ENCODE measurements at regions not wholly inside any gene's neighbourhood (a gene's known extent, or its start where the extent isn't known, plus 50 kb on each side); places are given as distances from the start of the nearest gene placed in this dataset.

GRCh38 chr11:70595452-70595851 lies 197.1 kb downstream of the CTTN start:
- Histone ChIP-seq H3K27me3 (ENCODE audit: insufficient read depth) (no peaks in the 10 kb centered on the region), H4K20me1 (replicated peaks; ENCODE audit: insufficient read depth) (peaks cover 9% of the 10 kb centered on the region; the same call in 1 of the 2 replicates), H3K4me1 (ENCODE audit: insufficient read depth) (no peaks in the 10 kb centered on the region), H3K4me2 (no peak overlapping the region), H3K4me3 (no peak overlapping the region), H3K9me2 (ENCODE audit: insufficient read depth) (no peaks in the 10 kb centered on the region), H3K36me3 (ENCODE audit: insufficient read depth) (no peaks in the 10 kb centered on the region), H3K27ac (ENCODE audit: low read depth) (no peak overlapping the region), H2AFZ (no peak overlapping the region), H3K79me2 (replicated peaks; ENCODE audit: insufficient read depth) (peaks cover 5% of the 10 kb centered on the region; the same call in 1 of the 2 replicates), H3F3A (replicated peaks; ENCODE audit: low read depth) (no peaks in the 10 kb centered on the region)
- ATAC-seq (peak; percentile 20; the same call in 2 of the 3 replicates), DNase-seq (ENCODE audit: low spot score) (no peak)
- no peak overlapping the region for H3K4me3 Mint-ChIP-seq
- H3K27ac Mint-ChIP-seq: peak overlapping the region; percentile 75; the same call in 1 of the 2 replicates
- H3K36me3 Mint-ChIP-seq (ENCODE audit: low read depth): 0 out of 3 replicates have a peak, but pooled peaks cover 4% of the 10 kb centered on the region
- peaks cover 18% of the 10 kb centered on the region for H3K4me1 Mint-ChIP-seq
- peaks cover 11% of the 10 kb centered on the region for H3K27me3 Mint-ChIP-seq (ENCODE audit: insufficient read depth, low read depth, poor library complexity)
- H3K9me3 Mint-ChIP-seq: no peaks in the 10 kb centered on the region
- TF ChIP-seq EZH2 (IDR thresholded peaks at IDR 0.05; ENCODE audit: low read depth, unreplicated experiment) (no peak), EZH2phosphoT487 (IDR thresholded peaks at IDR 0.05; ENCODE audit: unreplicated experiment) (no peak), ETS1 (IDR thresholded peaks at IDR 0.05) (no peak)

GRCh38 chr11:70596091-70596490 lies 197.8 kb downstream of the CTTN start:
- peak; percentile 38 for ATAC-seq
- Histone ChIP-seq H3F3A (replicated peaks; ENCODE audit: low read depth) (no peaks in the 10 kb centered on the region), H3K4me2 (no peak overlapping the region), H3K79me2 (replicated peaks; ENCODE audit: insufficient read depth) (peaks cover 5% of the 10 kb centered on the region), H3K4me1 (ENCODE audit: insufficient read depth) (no peaks in the 10 kb centered on the region; the same call in 1 of the 2 replicates), H4K20me1 (replicated peaks; ENCODE audit: insufficient read depth) (peaks cover 9% of the 10 kb centered on the region; the same call in 1 of the 2 replicates), H3K4me3 (no peak overlapping the region), H3K9me2 (ENCODE audit: insufficient read depth) (no peaks in the 10 kb centered on the region), H2AFZ (no peak overlapping the region), H3K27ac (ENCODE audit: low read depth) (no peak overlapping the region), H3K36me3 (ENCODE audit: insufficient read depth) (no peaks in the 10 kb centered on the region), H3K27me3 (ENCODE audit: insufficient read depth) (no peaks in the 10 kb centered on the region)
- DNase-seq (ENCODE audit: low spot score): no peak
- H3K4me1 Mint-ChIP-seq: peaks cover 18% of the 10 kb centered on the region
- TF ChIP-seq EZH2 (IDR thresholded peaks at IDR 0.05; ENCODE audit: low read depth, unreplicated experiment) (no peak), ZNF331 (CRISPR knock-in tag; IDR thresholded peaks at IDR 0.05; ENCODE audit: low read depth) (no peak), JUNB (IDR thresholded peaks at IDR 0.05; ENCODE audit: unreplicated experiment) (no peak), CREB1 (CRISPR knock-in tag; IDR thresholded peaks at IDR 0.05; ENCODE audit: low read depth) (no peak)
- TF ChIP-seq, protein P1, sequence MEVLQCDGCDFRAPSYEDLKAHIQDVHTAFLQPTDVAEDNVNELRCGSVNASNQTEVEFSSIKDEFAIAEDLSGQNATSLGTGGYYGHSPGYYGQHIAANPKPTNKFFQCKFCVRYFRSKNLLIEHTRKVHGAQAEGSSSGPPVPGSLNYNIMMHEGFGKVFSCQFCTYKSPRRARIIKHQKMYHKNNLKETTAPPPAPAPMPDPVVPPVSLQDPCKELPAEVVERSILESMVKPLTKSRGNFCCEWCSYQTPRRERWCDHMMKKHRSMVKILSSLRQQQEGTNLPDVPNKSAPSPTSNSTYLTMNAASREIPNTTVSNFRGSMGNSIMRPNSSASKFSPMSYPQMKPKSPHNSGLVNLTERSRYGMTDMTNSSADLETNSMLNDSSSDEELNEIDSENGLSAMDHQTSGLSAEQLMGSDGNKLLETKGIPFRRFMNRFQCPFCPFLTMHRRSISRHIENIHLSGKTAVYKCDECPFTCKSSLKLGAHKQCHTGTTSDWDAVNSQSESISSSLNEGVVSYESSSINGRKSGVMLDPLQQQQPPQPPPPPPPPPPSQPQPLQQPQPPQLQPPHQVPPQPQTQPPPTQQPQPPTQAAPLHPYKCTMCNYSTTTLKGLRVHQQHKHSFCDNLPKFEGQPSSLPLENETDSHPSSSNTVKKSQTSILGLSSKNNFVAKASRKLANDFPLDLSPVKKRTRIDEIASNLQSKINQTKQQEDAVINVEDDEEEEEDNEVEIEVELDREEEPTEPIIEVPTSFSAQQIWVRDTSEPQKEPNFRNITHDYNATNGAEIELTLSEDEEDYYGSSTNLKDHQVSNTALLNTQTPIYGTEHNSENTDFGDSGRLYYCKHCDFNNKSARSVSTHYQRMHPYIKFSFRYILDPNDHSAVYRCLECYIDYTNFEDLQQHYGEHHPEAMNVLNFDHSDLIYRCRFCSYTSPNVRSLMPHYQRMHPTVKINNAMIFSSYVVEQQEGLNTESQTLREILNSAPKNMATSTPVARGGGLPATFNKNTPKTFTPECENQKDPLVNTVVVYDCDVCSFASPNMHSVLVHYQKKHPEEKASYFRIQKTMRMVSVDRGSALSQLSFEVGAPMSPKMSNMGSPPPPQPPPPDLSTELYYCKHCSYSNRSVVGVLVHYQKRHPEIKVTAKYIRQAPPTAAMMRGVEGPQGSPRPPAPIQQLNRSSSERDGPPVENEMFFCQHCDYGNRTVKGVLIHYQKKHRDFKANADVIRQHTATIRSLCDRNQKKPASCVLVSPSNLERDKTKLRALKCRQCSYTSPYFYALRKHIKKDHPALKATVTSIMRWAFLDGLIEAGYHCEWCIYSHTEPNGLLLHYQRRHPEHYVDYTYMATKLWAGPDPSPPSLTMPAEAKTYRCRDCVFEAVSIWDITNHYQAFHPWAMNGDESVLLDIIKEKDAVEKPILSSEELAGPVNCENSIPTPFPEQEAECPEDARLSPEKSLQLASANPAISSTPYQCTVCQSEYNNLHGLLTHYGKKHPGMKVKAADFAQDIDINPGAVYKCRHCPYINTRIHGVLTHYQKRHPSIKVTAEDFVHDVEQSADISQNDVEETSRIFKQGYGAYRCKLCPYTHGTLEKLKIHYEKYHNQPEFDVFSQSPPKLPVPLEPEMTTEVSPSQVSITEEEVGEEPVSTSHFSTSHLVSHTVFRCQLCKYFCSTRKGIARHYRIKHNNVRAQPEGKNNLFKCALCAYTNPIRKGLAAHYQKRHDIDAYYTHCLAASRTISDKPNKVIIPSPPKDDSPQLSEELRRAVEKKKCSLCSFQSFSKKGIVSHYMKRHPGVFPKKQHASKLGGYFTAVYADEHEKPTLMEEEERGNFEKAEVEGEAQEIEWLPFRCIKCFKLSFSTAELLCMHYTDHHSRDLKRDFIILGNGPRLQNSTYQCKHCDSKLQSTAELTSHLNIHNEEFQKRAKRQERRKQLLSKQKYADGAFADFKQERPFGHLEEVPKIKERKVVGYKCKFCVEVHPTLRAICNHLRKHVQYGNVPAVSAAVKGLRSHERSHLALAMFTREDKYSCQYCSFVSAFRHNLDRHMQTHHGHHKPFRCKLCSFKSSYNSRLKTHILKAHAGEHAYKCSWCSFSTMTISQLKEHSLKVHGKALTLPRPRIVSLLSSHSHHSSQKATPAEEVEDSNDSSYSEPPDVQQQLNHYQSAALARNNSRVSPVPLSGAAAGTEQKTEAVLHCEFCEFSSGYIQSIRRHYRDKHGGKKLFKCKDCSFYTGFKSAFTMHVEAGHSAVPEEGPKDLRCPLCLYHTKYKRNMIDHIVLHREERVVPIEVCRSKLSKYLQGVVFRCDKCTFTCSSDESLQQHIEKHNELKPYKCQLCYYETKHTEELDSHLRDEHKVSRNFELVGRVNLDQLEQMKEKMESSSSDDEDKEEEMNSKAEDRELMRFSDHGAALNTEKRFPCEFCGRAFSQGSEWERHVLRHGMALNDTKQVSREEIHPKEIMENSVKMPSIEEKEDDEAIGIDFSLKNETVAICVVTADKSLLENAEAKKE (CRISPR knock-in tag; IDR thresholded peaks at IDR 0.05): no peak
- TF ChIP-seq, protein P2, sequence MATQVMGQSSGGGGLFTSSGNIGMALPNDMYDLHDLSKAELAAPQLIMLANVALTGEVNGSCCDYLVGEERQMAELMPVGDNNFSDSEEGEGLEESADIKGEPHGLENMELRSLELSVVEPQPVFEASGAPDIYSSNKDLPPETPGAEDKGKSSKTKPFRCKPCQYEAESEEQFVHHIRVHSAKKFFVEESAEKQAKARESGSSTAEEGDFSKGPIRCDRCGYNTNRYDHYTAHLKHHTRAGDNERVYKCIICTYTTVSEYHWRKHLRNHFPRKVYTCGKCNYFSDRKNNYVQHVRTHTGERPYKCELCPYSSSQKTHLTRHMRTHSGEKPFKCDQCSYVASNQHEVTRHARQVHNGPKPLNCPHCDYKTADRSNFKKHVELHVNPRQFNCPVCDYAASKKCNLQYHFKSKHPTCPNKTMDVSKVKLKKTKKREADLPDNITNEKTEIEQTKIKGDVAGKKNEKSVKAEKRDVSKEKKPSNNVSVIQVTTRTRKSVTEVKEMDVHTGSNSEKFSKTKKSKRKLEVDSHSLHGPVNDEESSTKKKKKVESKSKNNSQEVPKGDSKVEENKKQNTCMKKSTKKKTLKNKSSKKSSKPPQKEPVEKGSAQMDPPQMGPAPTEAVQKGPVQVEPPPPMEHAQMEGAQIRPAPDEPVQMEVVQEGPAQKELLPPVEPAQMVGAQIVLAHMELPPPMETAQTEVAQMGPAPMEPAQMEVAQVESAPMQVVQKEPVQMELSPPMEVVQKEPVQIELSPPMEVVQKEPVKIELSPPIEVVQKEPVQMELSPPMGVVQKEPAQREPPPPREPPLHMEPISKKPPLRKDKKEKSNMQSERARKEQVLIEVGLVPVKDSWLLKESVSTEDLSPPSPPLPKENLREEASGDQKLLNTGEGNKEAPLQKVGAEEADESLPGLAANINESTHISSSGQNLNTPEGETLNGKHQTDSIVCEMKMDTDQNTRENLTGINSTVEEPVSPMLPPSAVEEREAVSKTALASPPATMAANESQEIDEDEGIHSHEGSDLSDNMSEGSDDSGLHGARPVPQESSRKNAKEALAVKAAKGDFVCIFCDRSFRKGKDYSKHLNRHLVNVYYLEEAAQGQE (IDR thresholded peaks at IDR 0.05; ENCODE audit: unreplicated experiment): no peak
- TF ChIP-seq, protein P3, sequence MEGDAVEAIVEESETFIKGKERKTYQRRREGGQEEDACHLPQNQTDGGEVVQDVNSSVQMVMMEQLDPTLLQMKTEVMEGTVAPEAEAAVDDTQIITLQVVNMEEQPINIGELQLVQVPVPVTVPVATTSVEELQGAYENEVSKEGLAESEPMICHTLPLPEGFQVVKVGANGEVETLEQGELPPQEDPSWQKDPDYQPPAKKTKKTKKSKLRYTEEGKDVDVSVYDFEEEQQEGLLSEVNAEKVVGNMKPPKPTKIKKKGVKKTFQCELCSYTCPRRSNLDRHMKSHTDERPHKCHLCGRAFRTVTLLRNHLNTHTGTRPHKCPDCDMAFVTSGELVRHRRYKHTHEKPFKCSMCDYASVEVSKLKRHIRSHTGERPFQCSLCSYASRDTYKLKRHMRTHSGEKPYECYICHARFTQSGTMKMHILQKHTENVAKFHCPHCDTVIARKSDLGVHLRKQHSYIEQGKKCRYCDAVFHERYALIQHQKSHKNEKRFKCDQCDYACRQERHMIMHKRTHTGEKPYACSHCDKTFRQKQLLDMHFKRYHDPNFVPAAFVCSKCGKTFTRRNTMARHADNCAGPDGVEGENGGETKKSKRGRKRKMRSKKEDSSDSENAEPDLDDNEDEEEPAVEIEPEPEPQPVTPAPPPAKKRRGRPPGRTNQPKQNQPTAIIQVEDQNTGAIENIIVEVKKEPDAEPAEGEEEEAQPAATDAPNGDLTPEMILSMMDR (conservative IDR thresholded peaks at IDR 0.05; ENCODE audit: low read depth in 2 of 2): no peak
- no peaks in the 10 kb centered on the region for H3K9me3 Mint-ChIP-seq
- no peak overlapping the region for H3K27ac Mint-ChIP-seq
- peaks cover 11% of the 10 kb centered on the region for H3K27me3 Mint-ChIP-seq (ENCODE audit: insufficient read depth, low read depth, poor library complexity)
- H3K4me3 Mint-ChIP-seq: no peak overlapping the region
- H3K36me3 Mint-ChIP-seq (ENCODE audit: low read depth): 0 out of 3 replicates have a peak, but pooled peaks cover 4% of the 10 kb centered on the region

All from GM23338 (cell line).